ENCODE measurements at regions not wholly inside any gene's neighbourhood (a gene's known extent, or its start where the extent isn't known, plus 50 kb on each side); places are given as distances from the start of the nearest gene placed in this dataset.

- H3K4me1 Mint-ChIP-seq (ENCODE audit: low read depth), result no peaks in the 10 kb centered on the region
- H3K9me3 Mint-ChIP-seq, result no peaks in the 10 kb centered on the region
- H3K4me3 Mint-ChIP-seq, result no peak overlapping the region
- intact Hi-C loops (cut with micrococcal nuclease), result no loop called here
- no peak overlapping the region for H3K27ac Mint-ChIP-seq
- H3K36me3 Mint-ChIP-seq (ENCODE audit: low read depth), result no peaks in the 10 kb centered on the region
- H3K27me3 Mint-ChIP-seq, result peaks cover 4% of the 10 kb centered on the region
Observed at GRCh38 chr2:205937211-205937610, 148.8 kb downstream of the INO80D start.

GRCh38 chr2:205936446-205936845 lies 149.5 kb downstream of the INO80D start:
- H3K36me3 Mint-ChIP-seq (ENCODE audit: low read depth), result no peaks in the 10 kb centered on the region
- H3K4me3 Mint-ChIP-seq, result no peak overlapping the region
- H3K27ac Mint-ChIP-seq, result no peak overlapping the region
- H3K9me3 Mint-ChIP-seq, result no peaks in the 10 kb centered on the region
- H3K4me1 Mint-ChIP-seq (ENCODE audit: low read depth), result no peaks in the 10 kb centered on the region
- peaks cover 4% of the 10 kb centered on the region for H3K27me3 Mint-ChIP-seq
- intact Hi-C loops (cut with micrococcal nuclease), result no loop called here

- Mint-ChIP-seq H3K4me3 (no peak overlapping the region), H3K27ac (no peak overlapping the region), H3K4me1 (ENCODE audit: low read depth) (peaks cover 6% of the 10 kb centered on the region), H3K36me3 (ENCODE audit: low read depth) (no peaks in the 10 kb centered on the region), H3K9me3 (no peaks in the 10 kb centered on the region), H3K27me3 (peaks cover 4% of the 10 kb centered on the region)
- intact Hi-C loops (cut with micrococcal nuclease), result no loop called here
Observed at GRCh38 chr2:205934443-205934842, 151.5 kb downstream of the INO80D start.

GRCh38 chr2:205932861-205933260 lies 153.1 kb downstream of the INO80D start:
- H3K27ac Mint-ChIP-seq, result no peak overlapping the region
- H3K4me1 Mint-ChIP-seq (ENCODE audit: low read depth), result peaks cover 6% of the 10 kb centered on the region
- intact Hi-C loops (cut with micrococcal nuclease), result no loop called here
- no peaks in the 10 kb centered on the region for H3K36me3 Mint-ChIP-seq (ENCODE audit: low read depth)
- peaks cover 9% of the 10 kb centered on the region for H3K27me3 Mint-ChIP-seq
- no peaks in the 10 kb centered on the region for H3K9me3 Mint-ChIP-seq
- no peak overlapping the region for H3K4me3 Mint-ChIP-seq

- no peaks in the 10 kb centered on the region for H3K9me3 Mint-ChIP-seq
- peaks cover 6% of the 10 kb centered on the region for H3K4me1 Mint-ChIP-seq (ENCODE audit: low read depth)
- intact Hi-C loops (cut with micrococcal nuclease), result no loop called here
- H3K27ac Mint-ChIP-seq, result no peak overlapping the region
- no peak overlapping the region for H3K4me3 Mint-ChIP-seq
- H3K36me3 Mint-ChIP-seq (ENCODE audit: low read depth), result no peaks in the 10 kb centered on the region
- peaks cover 18% of the 10 kb centered on the region for H3K27me3 Mint-ChIP-seq
Observed at GRCh38 chr2:205931388-205931787, 154.6 kb downstream of the INO80D start.

- Mint-ChIP-seq H3K4me3 (no peak overlapping the region), H3K27me3 (peaks cover 24% of the 10 kb centered on the region), H3K4me1 (ENCODE audit: low read depth) (peaks cover 18% of the 10 kb centered on the region), H3K9me3 (no peaks in the 10 kb centered on the region), H3K36me3 (ENCODE audit: low read depth) (no peaks in the 10 kb centered on the region), H3K27ac (no peak overlapping the region)
- intact Hi-C loops (cut with micrococcal nuclease), result no loop called here
Observed at GRCh38 chr2:205930209-205930608, 155.8 kb downstream of the INO80D start.

- H3K36me3 Mint-ChIP-seq (ENCODE audit: low read depth), result no peaks in the 10 kb centered on the region
- intact Hi-C loops (cut with micrococcal nuclease), result loop anchor here (10.0 kb wide), 2 partner anchors 155 to 1665 kb away; no protein-coding TSS in a partner anchor
- H3K4me3 Mint-ChIP-seq, result no peak overlapping the region
- H3K27ac Mint-ChIP-seq, result no peak overlapping the region
- peaks cover 24% of the 10 kb centered on the region for H3K4me1 Mint-ChIP-seq (ENCODE audit: low read depth)
- peaks cover 28% of the 10 kb centered on the region for H3K27me3 Mint-ChIP-seq
- no peaks in the 10 kb centered on the region for H3K9me3 Mint-ChIP-seq
Observed at GRCh38 chr2:205929246-205929942, 156.6 kb downstream of the INO80D start.

GRCh38 chr2:205925373-205926337 lies 160.3 kb downstream of the INO80D start:
- intact Hi-C loops (cut with micrococcal nuclease), result loop anchor here (10.0 kb wide), 2 partner anchors 151 to 1661 kb away; no protein-coding TSS in a partner anchor
- Mint-ChIP-seq H3K27ac (peak overlapping the region; percentile 11), H3K9me3 (no peaks in the 10 kb centered on the region), H3K27me3 (peaks cover 39% of the 10 kb centered on the region), H3K4me1 (ENCODE audit: low read depth) (peaks cover 24% of the 10 kb centered on the region), H3K4me3 (peak overlapping the region; percentile 44), H3K36me3 (ENCODE audit: low read depth) (no peaks in the 10 kb centered on the region)

- no peak overlapping the region for H3K4me3 Mint-ChIP-seq
- intact Hi-C loops (cut with micrococcal nuclease), result loop anchor here (10.0 kb wide), 2 partner anchors 150 to 1660 kb away; no protein-coding TSS in a partner anchor
- H3K27ac Mint-ChIP-seq, result no peak overlapping the region
- H3K4me1 Mint-ChIP-seq (ENCODE audit: low read depth), result peaks cover 18% of the 10 kb centered on the region
- no peaks in the 10 kb centered on the region for H3K9me3 Mint-ChIP-seq
- H3K27me3 Mint-ChIP-seq, result peaks cover 35% of the 10 kb centered on the region
- no peaks in the 10 kb centered on the region for H3K36me3 Mint-ChIP-seq (ENCODE audit: low read depth)
Observed at GRCh38 chr2:205924676-205925075, 161.3 kb downstream of the INO80D start.

GRCh38 chr2:205915130-205915524 lies 170.8 kb downstream of the INO80D start:
- H3K27ac Mint-ChIP-seq, result no peak overlapping the region
- no peak overlapping the region for H3K4me3 Mint-ChIP-seq
- no peaks in the 10 kb centered on the region for H3K9me3 Mint-ChIP-seq
- H3K4me1 Mint-ChIP-seq (ENCODE audit: low read depth), result no peaks in the 10 kb centered on the region
- H3K36me3 Mint-ChIP-seq (ENCODE audit: low read depth), result no peaks in the 10 kb centered on the region
- H3K27me3 Mint-ChIP-seq, result peaks cover 3% of the 10 kb centered on the region
- intact Hi-C loops (cut with micrococcal nuclease), result no loop called here

GRCh38 chr2:205914213-205915129 lies 171.5 kb downstream of the INO80D start:
- Mint-ChIP-seq H3K4me1 (ENCODE audit: low read depth) (no peaks in the 10 kb centered on the region), H3K36me3 (ENCODE audit: low read depth) (no peaks in the 10 kb centered on the region), H3K27me3 (peaks cover 3% of the 10 kb centered on the region), H3K9me3 (no peaks in the 10 kb centered on the region), H3K4me3 (no peak overlapping the region), H3K27ac (no peak overlapping the region)
- intact Hi-C loops (cut with micrococcal nuclease), result no loop called here

- Mint-ChIP-seq H3K4me3 (no peak overlapping the region), H3K9me3 (no peaks in the 10 kb centered on the region), H3K27me3 (peaks cover 3% of the 10 kb centered on the region)
Observed at GRCh38 chr2:205913668-205914067, 172.3 kb downstream of the INO80D start.

GRCh38 chr2:205911306-205911705 lies 174.7 kb downstream of the INO80D start:
- H3K36me3 Mint-ChIP-seq (ENCODE audit: low read depth), result no peaks in the 10 kb centered on the region
- H3K27ac Mint-ChIP-seq, result no peak overlapping the region
- H3K27me3 Mint-ChIP-seq, result peaks cover 3% of the 10 kb centered on the region
- no peak overlapping the region for H3K4me3 Mint-ChIP-seq
- no peaks in the 10 kb centered on the region for H3K9me3 Mint-ChIP-seq
- no peaks in the 10 kb centered on the region for H3K4me1 Mint-ChIP-seq (ENCODE audit: low read depth)
- intact Hi-C loops (cut with micrococcal nuclease), result no loop called here

More at GRCh38 chr2:205913668-205914067, 172.3 kb downstream of the INO80D start:
- H3K36me3 Mint-ChIP-seq (ENCODE audit: low read depth), result no peaks in the 10 kb centered on the region
- intact Hi-C loops (cut with micrococcal nuclease), result no loop called here
- no peaks in the 10 kb centered on the region for H3K4me1 Mint-ChIP-seq (ENCODE audit: low read depth)
- no peak overlapping the region for H3K27ac Mint-ChIP-seq

Measured in dendritic cell treated with granulocyte-macrophage colony-stimulating factor and Interleukin-4, amounts not matched to agents 40 ng/mL and 50 ng/mL, for 4 days (primary cell).